KMS-11 (cell line): ENCODE measurements at regions not wholly inside any gene's neighbourhood (a gene's known extent, or its start where the extent isn't known, plus 50 kb on each side); places are given as distances from the start of the nearest gene placed in this dataset.
"Not testable (repeated sequence)": the region's sequence is repeated elsewhere in the genome, so short reads cannot be mapped to it uniquely, and the experiment has no call there.

Experiments used
- H2AFZ ChIP-seq: fragments of 200-600 bp; sonication (generic); 2 replicates; pipeline ENCODE4 v1.6.1; 2016; ENCODE audit warnings: antibody characterized with exemption, mixed run types, low read depth
- H3K27ac ChIP-seq: fragments of 200-600 bp; sonication (generic); 2 replicates; pipeline ENCODE4 v1.6.1; 2016; ENCODE audit warnings: mild to moderate bottlenecking, mixed run types
- H3K27me3 ChIP-seq: fragments of 200-600 bp; sonication (generic); 2 replicates; pipeline ENCODE4 v1.6.1; 2017; ENCODE audit warnings: mild to moderate bottlenecking, low read depth, mixed run types, moderate library complexity; ENCODE audit not compliant: insufficient read depth
- H3K36me3 ChIP-seq: fragments of 200-600 bp; sonication (generic); 2 replicates; pipeline ENCODE4 v1.6.1; 2017; ENCODE audit warnings: mild to moderate bottlenecking, mixed run types; ENCODE audit not compliant: insufficient read depth
- H3K4me1 ChIP-seq: fragments of 200-600 bp; sonication (generic); 2 replicates; pipeline ENCODE4 v1.6.1; 2016; ENCODE audit warnings: mild to moderate bottlenecking, low read depth, mixed run types; ENCODE audit not compliant: poor library complexity, severe bottlenecking
- H3K4me2 ChIP-seq: fragments of 200-600 bp; sonication (generic); 2 replicates; pipeline ENCODE4 v1.7.0; 2016; ENCODE audit warnings: mild to moderate bottlenecking, mixed run types
- H3K4me3 ChIP-seq: fragments of 200-600 bp; sonication (generic); IDR thresholded peaks from 2 replicates; pipeline ENCODE4 v1.6.1; 2017; ENCODE audit warnings: low read depth, low read length, mixed read lengths; ENCODE audit not compliant: insufficient read depth
- H3K79me2 ChIP-seq: fragments of 200-600 bp; sonication (generic); 2 replicates; pipeline ENCODE4 v1.6.1; 2016; ENCODE audit warnings: low read depth, mixed run types; ENCODE audit not compliant: insufficient read depth
- H3K9ac ChIP-seq: fragments of 200-600 bp; sonication (generic); 2 replicates; pipeline ENCODE4 v1.6.1; 2016; ENCODE audit warnings: mild to moderate bottlenecking, mixed run types
- H4K20me1 ChIP-seq: fragments of 200-600 bp; sonication (generic); 2 replicates; pipeline ENCODE4 v1.6.1; 2016; ENCODE audit warnings: mild to moderate bottlenecking, mixed run types; ENCODE audit not compliant: insufficient read depth
- TF ChIP-seq, protein P1 (sequence below): fragments of 200-600 bp; sonication (generic); conservative IDR thresholded peaks from 2 replicates; pipeline ENCODE4 v1.6.1; 2017; ENCODE audit warnings: low read depth, mild to moderate bottlenecking, antibody characterized with exemption, low read length, moderate library complexity, mixed read lengths

DNA sequence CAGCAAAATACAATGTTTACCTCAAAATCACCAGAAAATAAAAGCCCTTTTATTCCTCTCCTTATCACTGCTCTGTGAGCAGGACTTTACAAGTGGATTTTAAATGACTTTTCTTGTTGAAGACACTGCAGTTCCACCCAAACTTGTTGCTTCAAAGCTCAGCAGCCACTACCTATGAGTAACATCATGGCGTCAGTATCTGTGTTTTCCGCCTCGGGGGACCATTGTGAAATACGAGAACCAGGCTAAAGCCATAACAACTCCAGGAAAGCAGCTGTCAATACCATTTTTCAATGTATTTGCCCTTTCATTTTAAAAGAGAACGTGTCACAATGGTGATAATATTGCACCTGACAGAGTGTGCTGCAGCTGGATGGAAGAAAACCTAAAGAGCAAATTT, 284.0 kb upstream of the RNF32 start:
- H2AFZ ChIP-seq = no peak overlapping the region
- TF ChIP-seq, protein P1, sequence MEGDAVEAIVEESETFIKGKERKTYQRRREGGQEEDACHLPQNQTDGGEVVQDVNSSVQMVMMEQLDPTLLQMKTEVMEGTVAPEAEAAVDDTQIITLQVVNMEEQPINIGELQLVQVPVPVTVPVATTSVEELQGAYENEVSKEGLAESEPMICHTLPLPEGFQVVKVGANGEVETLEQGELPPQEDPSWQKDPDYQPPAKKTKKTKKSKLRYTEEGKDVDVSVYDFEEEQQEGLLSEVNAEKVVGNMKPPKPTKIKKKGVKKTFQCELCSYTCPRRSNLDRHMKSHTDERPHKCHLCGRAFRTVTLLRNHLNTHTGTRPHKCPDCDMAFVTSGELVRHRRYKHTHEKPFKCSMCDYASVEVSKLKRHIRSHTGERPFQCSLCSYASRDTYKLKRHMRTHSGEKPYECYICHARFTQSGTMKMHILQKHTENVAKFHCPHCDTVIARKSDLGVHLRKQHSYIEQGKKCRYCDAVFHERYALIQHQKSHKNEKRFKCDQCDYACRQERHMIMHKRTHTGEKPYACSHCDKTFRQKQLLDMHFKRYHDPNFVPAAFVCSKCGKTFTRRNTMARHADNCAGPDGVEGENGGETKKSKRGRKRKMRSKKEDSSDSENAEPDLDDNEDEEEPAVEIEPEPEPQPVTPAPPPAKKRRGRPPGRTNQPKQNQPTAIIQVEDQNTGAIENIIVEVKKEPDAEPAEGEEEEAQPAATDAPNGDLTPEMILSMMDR = no peak
- H3K27me3 ChIP-seq = no peaks in the 10 kb centered on the region
- no peak overlapping the region for H3K27ac ChIP-seq
- no peak overlapping the region for H3K9ac ChIP-seq
- H3K36me3 ChIP-seq = no peaks in the 10 kb centered on the region
- no peak overlapping the region for H3K4me2 ChIP-seq
- H3K4me1 ChIP-seq = no peaks in the 10 kb centered on the region
- no peaks in the 10 kb centered on the region for H4K20me1 ChIP-seq
- H3K4me3 ChIP-seq = no peak overlapping the region
- no peaks in the 10 kb centered on the region for H3K79me2 ChIP-seq

- no peaks in the 10 kb centered on the region for H3K27me3 ChIP-seq
- no peak overlapping the region for H3K27ac ChIP-seq
- TF ChIP-seq, protein P1 = no peak
- H3K4me2 ChIP-seq = no peak overlapping the region
- H2AFZ ChIP-seq = no peak overlapping the region
- H4K20me1 ChIP-seq = no peaks in the 10 kb centered on the region
- H3K36me3 ChIP-seq = no peaks in the 10 kb centered on the region
- no peak overlapping the region for H3K4me3 ChIP-seq
- no peaks in the 10 kb centered on the region for H3K79me2 ChIP-seq
- H3K4me1 ChIP-seq = no peaks in the 10 kb centered on the region
- no peak overlapping the region for H3K9ac ChIP-seq
These were observed 287.2 kb upstream of the RNF32 start for GRCh38 chr7:156353352-156353751.

DNA sequence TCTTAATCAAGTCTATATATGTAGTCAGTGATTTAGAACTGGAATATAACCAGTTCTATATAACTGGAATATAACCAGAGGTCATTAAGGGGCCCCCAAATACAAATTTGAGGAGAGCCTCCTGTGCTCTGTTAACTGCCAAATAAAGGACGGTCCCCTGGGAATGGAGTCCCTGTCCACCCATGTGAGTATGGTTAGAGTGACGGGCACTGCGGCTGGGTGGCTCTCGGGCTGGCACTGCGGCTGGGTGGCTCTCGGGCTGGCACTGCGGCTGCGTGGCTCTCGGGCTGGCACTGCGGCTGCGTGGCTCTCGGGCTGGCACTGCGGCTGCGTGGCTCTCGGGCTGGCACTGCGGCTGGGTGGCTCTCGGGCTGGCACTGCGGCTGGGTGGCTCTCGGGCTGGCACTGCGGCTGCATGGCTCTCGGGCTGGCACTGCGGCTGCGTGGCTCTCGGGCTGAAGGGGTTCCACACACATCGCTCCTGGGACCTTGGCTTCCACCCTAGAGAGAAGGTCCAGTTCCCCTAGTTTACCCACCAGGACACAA, 292.8 kb upstream of the RNF32 start:
- not testable (repeated sequence) for H4K20me1 ChIP-seq, H3K4me2 ChIP-seq

GRCh38 chr7:156347132-156347531, 293.4 kb upstream of the RNF32 start:
- Histone ChIP-seq H3K36me3 (no peaks in the 10 kb centered on the region), H3K9ac (no peak overlapping the region), H3K79me2 (no peaks in the 10 kb centered on the region), H3K4me3 (no peak overlapping the region), H2AFZ (no peak overlapping the region), H4K20me1 (no peaks in the 10 kb centered on the region), H3K4me1 (no peaks in the 10 kb centered on the region), H3K27ac (no peak overlapping the region), H3K27me3 (no peaks in the 10 kb centered on the region), H3K4me2 (no peak overlapping the region)
- TF ChIP-seq, protein P1 = no peak

More for the DNA sequence above, 292.8 kb upstream of the RNF32 start:
- not testable (repeated sequence) for H3K79me2 ChIP-seq, H3K9ac ChIP-seq, H3K4me3 ChIP-seq, H3K27me3 ChIP-seq, H3K36me3 ChIP-seq, H2AFZ ChIP-seq, H3K4me1 ChIP-seq, H3K27ac ChIP-seq

DNA sequence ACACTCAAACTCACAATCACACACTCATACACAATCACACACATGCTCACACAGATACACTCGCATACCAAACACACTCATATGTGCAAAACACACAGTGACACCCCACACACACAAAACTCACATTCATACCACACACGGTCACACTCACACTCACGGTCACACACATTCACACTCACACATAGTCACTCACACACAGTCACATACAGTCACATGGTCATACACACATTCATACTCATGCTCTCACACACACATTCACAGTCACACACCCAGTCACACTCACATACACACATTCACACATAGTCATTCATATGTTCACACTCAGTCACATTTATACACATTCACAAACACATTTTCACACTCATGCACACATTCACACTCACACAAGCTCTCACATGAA, 296.0 kb upstream of the RNF32 start:
- Histone ChIP-seq H3K27ac (no peak overlapping the region), H3K4me2 (no peak overlapping the region), H3K9ac (no peak overlapping the region), H3K79me2 (no peaks in the 10 kb centered on the region), H3K4me1 (no peaks in the 10 kb centered on the region), H2AFZ (no peak overlapping the region), H4K20me1 (no peaks in the 10 kb centered on the region), H3K4me3 (no peak overlapping the region), H3K36me3 (no peaks in the 10 kb centered on the region), H3K27me3 (no peaks in the 10 kb centered on the region)
- TF ChIP-seq, protein P1 = no peak
